T47D (cell line): ENCODE measurements at regions not wholly inside any gene's neighbourhood (a gene's known extent, or its start where the extent isn't known, plus 50 kb on each side); places are given as distances from the start of the nearest gene placed in this dataset.

Experiments used
- DNase-seq, 2 experiments: peaks; one replicate each; pipeline versions ENCODE4 v3.0.0 to v3.0.0-alpha.2; 2011 to 2012; ENCODE audit warnings: low read depth in 1 of 2, low spot score in 1 of 2
- JUND ChIP-seq: IDR thresholded peaks from 2 replicates; pipeline ENCODE4 v1.6.1; 2012; ENCODE audit warnings: low read depth
- in situ Hi-C: cut with HindIII; loops from 2 replicates; pipeline ENCODE4 v1.10.0; 2016; ENCODE audit warnings: low sequenced_read_pairs, low pct_unique_long_range_greater_than_20kb

DNA sequence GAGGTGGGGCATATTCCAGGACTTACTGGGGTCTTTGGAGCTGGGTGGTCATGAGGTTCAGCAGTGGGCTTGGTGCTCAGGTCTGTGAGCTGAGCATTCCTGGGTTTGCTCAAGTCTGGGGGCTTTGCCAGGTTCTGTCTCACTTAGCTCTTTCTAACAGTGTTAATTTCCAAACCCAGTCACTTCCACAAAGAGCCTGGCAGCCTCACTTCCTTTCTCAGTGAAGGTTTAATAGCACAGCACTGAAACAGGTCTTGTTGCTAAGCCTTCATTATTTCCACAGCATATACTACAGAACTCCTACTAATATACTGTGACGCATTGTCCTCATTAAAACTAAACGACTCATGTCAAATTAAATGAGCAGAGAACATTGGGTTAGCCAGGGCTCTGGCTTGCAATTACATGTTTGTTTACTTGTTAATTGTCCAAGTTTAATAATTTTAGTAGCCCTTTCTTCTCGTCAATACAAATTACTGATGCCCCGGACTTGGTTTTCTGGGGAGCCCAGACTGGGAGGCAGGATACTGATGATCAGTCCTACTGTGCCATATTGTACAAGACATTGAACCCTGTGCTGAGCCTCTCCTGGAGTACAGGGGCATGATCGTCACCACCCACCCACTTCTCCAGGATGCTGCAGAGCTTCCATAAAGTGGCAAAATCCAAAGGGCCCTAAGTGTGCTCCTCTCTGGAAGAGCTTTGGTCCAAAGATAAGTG lies 170.7 kb downstream of the IER5 start:
- in situ Hi-C loops, result no loop called here
- TF ChIP-seq JUND, result no peak
- DNase-seq, result no peak

DNA sequence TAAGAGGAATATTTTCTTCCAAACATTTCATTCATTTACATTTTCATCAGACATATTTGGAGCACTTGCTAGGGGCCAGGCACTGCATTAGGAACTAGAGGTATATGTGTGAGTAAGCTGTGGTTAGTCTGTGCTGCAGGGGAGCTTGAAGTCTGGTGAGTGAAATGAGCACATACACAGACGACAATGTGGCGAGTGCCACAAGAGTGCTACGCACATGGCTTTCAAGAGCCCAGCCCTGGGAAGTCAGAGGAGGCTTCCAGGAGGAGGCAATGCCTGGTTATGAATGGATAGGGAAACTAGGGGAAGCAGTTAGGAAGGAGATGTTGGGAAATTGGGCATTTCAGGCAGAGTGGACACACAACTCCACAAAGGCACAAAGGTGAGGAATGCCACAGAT lies 171.8 kb downstream of the IER5 start:
- no peak for DNase-seq
- no peak for TF ChIP-seq JUND
- in situ Hi-C loops, result no loop called here

DNA sequence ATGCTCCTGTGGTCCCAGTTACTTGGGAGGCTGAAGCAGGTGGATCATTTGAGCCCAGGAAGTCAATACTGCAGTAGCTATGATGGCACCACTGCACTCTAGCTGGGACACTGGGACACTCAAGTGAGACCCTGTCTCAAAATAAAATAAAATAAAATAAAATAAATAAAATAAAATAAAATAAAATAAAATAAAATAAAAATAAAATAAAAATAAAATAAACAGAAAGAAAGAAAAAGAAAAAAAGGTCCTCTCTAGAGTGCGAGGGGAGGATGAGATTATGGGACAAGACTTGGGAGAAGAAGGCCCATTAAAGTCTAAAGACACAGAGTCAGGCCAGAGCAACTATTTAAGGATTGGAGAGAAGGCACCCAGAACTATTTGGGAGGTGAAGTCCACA lies 172.5 kb downstream of the IER5 start:
- no peak for DNase-seq
- TF ChIP-seq JUND, result no peak
- in situ Hi-C loops, result no loop called here

DNA sequence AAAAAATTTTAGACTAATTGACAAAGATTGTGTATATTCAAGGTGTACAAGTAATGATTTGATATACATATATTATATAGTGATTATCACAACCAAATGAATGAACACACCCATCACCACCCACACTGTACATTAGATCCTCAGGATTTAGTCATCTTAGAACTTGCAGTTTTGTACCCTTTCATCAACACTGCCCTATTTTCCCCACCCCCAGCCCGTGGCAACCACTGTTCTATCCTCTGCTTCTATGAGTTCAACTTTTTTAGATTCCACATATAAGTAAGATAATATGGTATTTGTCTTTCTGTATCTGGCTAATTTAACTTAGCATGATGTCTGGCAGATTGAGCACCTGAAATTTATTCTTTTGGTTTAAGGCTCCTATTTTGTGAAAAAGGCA lies 173.6 kb downstream of the IER5 start:
- no peak for TF ChIP-seq JUND
- DNase-seq, result no peak
- in situ Hi-C loops, result no loop called here

DNA sequence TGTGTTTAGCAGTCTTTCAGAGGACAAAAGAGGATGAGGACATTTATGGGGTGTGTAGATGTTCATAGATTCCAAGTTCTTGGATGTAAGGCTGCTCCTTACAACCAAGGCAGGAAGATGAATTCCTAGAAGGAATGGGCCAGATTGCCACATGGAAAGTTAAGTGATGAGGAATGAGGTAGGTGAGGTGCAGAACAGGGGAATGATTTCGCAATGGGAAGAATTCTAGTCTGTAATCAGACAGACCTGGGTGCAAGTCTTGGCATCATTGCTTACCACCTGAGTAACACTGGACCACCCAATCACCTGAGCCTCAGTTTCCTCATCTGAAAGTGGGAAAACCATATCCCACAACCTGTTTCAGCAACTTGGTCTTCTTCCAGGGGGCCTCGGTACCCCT lies 174.9 kb downstream of the IER5 start:
- in situ Hi-C loops, result no loop called here
- TF ChIP-seq JUND, result no peak
- no peak for DNase-seq

DNA sequence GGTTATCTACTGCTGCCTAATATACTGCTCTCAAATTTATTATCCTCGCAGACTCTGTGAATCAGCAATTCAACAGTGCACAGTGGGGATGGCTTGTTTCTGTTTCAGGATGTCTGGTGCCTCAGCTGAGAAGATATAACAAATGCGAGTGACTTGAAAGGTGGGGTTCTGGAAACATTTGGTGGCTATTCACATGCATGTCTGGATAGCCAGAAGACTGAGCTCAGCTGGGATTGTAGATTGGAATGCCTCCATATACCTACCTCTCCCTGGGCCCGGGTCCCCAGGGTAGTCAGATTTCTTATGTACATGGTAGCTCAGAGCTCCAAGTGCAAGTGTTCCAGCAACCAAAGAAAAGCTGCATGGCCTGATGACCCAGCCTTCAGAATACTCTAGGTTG lies 176.3 kb downstream of the IER5 start:
- no peak for TF ChIP-seq JUND
- no peak for DNase-seq
- in situ Hi-C loops, result no loop called here

DNA sequence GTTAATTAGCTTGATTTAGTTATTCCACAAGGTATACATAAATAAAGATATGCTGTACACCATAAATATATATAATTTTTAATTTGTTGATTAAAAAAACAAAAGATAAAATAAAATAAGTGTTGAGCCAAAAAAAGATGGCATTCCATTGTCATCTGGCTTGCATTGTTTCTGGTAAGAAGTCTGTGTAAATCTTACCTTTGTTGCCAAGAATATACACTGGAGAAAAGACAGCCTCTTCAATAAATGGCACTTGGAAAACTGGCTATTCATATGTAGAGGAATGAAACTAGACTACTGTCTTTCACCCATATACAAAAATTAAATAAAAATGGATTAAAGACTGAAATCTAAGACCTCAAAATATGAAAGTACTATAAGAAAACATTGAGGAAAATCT lies 196.5 kb downstream of the IER5 start:
- no peak for DNase-seq
- in situ Hi-C loops, result no loop called here
- no peak for TF ChIP-seq JUND

DNA sequence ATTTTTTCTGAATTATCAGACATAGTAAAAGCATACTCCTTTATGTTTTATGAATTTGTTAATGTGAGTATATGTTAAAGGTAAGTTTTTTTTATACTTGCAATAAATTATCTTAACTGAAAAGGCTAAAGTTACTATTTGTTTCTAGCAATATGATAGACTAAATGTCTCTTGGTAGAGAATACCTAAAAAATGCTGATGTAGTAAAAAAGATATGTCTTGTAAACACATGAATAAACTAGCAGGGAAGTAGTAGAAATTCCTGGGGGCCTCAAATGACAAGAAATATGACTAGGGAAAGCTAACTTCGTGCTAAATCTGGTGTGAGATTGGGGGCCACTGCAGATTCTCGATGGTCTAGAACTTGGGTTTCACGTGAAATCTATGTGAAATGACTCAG lies 188.1 kb upstream of the CACNA1E start:
- no peak for DNase-seq

DNA sequence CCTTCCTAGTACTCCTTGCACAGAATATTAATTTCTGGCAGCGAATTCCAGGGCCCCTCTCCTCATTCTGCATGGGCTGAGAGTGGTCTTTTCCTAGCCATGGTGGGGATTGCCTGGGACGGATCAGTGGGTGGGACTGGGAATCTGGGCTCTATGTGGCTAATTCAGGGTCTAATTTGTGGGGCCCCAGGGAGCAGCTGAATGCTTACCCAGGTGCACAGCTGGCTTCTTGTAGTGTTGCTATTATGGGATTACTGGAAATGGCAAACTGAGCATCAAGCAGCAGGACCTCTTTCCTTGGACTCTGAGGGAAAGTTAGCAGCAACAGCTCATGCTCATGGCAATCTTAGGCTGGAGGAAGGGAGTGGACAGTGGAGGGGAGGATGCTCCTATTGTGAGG lies 187.1 kb upstream of the CACNA1E start:
- TF ChIP-seq JUND, result no peak
- no peak for DNase-seq
- in situ Hi-C loops, result no loop called here

More for the DNA sequence above, 188.1 kb upstream of the CACNA1E start:
- in situ Hi-C loops, result no loop called here
- TF ChIP-seq JUND, result no peak

DNA sequence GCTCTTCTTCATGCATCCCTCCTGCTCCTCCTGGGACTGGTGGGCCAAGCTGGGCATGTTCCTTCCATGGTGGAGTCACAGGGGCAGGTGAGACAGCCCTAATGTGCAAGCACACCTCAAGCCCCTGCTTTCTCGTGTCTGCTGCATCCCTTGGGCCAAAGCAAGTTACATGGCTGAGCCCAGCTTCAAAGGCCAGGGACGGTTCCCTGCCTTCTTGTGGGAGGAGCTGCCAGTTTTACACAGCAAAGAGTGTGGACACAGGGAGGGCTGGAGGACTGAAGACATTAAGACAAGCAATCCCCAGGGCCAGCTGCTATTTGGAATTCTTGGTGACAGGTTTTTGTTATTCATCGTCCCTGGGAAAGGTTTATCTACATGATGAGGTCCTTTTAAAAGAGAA lies 175.2 kb upstream of the CACNA1E start:
- DNase-seq, result no peak
- in situ Hi-C loops, result no loop called here
- no peak for TF ChIP-seq JUND

DNA sequence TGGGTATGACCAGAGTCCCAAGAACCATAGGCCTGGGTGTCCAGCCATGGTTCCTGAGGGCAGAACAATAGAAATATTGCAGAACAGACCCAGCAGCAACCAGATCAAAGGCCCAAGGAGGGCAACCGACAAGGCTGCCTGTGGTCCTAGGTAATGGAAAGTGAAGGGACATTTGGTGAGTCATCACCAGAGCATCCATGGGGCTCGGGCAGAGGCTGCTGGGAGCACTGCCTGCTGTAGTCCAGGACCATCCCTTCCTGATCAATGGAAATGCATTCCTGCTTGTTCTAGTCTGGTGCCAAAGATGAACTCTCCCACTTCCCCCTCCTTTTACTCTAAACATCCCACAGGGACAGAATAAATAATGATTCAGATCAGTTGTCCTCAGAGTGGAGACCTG lies 172.8 kb upstream of the CACNA1E start:
- in situ Hi-C loops, result no loop called here
- DNase-seq, result no peak
- TF ChIP-seq JUND, result no peak

DNA sequence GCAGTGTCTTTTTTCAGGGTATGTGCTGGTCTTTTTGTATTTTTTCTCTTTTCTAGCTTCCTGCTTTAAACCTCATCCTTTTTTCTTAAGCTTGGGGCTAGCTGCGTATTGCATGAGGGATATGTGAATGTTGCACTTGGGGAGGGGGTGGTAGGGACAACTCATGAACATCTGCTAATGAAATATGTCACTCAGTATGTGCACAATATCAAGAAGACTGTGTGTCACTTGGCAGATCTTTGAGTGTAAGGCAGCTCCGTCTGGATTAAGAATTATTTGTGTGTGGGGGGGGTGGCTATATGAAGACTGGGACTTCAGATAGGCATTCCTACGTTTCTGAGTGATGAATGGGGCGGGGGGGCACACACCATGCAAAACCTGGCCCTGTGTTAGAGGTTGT lies 170.4 kb upstream of the CACNA1E start:
- TF ChIP-seq JUND, result no peak
- in situ Hi-C loops, result no loop called here
- no peak for DNase-seq

DNA sequence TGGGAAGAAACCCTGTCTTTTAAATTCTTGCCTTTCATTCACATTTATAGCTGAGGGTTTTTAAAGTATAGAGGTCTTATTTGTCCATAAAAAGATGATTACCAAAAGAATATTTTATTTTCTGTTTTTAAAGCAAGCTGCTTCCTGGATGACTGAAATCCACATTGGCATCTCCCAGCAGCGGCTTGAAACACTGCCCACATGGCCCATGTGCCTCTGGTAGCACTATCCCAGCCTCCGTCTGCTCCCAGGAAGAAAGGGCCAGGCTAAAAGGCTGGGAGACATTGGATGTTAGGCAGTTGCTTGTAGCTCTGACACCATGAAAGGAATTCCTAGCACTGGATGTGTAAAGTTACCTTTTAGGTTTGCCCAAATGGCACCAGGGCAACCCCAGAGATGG lies 169.9 kb upstream of the CACNA1E start:
- no peak for DNase-seq
- TF ChIP-seq JUND, result no peak
- in situ Hi-C loops, result no loop called here

DNA sequence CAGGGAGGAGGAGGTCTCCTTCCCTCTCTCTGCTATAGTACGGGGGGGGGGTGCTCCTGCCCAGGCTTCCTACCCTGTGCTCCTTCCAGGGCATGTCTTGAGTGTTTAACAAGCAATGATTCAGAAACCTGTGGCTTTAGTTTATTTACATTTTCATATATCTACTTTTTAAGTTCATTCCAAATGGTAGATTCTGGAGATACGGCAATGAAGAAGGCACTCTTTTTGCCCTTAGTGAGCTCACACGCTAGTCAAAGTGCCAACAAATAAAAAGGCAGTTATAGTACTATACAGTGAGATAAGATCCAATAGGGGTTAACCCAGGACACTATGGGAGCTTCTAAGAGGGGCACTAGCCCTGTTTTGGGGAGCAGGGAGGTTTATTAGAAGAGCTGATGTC lies 169.3 kb upstream of the CACNA1E start:
- TF ChIP-seq JUND, result no peak
- in situ Hi-C loops, result no loop called here
- DNase-seq, result no peak
